ENCODE measurements at regions not wholly inside any gene's neighbourhood (a gene's known extent, or its start where the extent isn't known, plus 50 kb on each side); places are given as distances from the start of the nearest gene placed in this dataset.

DNA sequence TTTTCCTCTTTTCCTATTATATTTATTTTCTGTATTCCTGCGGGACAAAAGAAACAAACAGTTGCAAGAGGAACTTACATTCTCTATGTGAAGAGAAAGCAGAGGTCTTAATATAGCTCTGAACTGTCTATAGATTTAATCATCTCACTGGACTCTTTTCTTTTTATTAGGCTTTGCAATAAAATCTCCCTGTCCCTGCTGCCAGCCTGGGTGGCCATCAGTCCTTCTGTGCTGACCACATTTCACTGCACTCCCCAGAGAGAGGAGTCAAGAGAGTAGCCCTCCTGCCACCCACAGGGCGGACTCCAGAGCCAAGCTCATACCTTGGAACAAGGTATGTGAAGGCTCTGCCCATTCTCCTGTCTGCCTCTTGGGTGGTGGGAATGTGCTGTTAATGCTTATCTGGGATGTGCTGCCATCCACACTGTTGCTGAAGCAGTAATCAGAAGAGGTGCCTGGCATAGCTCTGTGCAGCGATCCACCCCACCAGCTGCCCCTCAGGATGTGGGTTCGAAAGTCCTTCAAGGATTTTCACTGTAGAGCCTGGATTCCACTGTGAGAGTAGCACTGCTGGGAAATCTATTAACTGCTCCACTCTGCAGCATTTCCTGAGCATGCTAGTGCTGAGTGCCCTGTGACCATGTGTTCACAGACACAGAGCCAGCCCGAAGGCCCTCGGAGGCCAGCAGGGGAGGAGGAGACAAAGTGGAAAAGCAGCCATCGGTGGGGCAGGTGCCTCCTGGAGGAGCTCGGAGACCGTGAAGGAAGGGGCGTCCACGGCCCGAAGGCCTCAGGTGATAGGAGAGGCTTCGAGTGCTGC, 334.6 kb downstream of the MED10 start:
- TF ChIP-seq POLR2A (IDR thresholded peaks at IDR 0.05; ENCODE audit: low read depth, low read length) (no peak), CTCF (IDR thresholded peaks at IDR 0.05; ENCODE audit: extremely low read depth in 1 of 2, insufficient read depth in 1 of 2, low read depth in 1 of 2, low read length in 2 of 2) (no peak), EZH2 (IDR thresholded peaks at IDR 0.05; ENCODE audit: borderline replicate concordance, low read depth, low read length, severe bottlenecking) (no peak), FOS (IDR thresholded peaks at IDR 0.05; ENCODE audit: borderline replicate concordance, insufficient read depth, low read length) (no peak), JUN (IDR thresholded peaks at IDR 0.05; ENCODE audit: borderline replicate concordance, insufficient read depth, insufficient read length, low read depth) (no peak)
